ENCODE measurements at regions not wholly inside any gene's neighbourhood (a gene's known extent, or its start where the extent isn't known, plus 50 kb on each side); places are given as distances from the start of the nearest gene placed in this dataset.

GRCh38 chr3:81251096-81251495, 510.3 kb downstream of the GBE1 start:
- TF ChIP-seq YY1 (IDR thresholded peaks at IDR 0.05; ENCODE audit: borderline replicate concordance in 1 of 3, control insufficient read depth in 1 of 3, extremely low read depth in 1 of 3, insufficient read depth in 3 of 3, insufficient read length in 1 of 3, insufficient replicate concordance in 2 of 3, low read depth in 1 of 3, low read length in 2 of 3) (no peak), HDAC6 (IDR thresholded peaks at IDR 0.05; ENCODE audit: low read depth, low read length) (no peak), ESRRA (IDR thresholded peaks at IDR 0.05; ENCODE audit: borderline replicate concordance, low read depth) (no peak)
- TF ChIP-seq, protein P1, sequence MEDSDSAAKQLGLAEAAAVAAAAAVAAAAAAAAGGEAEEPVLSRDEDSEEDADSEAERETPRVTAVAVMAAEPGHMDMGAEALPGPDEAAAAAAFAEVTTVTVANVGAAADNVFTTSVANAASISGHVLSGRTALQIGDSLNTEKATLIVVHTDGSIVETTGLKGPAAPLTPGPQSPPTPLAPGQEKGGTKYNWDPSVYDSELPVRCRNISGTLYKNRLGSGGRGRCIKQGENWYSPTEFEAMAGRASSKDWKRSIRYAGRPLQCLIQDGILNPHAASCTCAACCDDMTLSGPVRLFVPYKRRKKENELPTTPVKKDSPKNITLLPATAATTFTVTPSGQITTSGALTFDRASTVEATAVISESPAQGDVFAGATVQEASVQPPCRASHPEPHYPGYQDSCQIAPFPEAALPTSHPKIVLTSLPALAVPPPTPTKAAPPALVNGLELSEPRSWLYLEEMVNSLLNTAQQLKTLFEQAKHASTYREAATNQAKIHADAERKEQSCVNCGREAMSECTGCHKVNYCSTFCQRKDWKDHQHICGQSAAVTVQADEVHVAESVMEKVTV (CRISPR knock-in tag; IDR thresholded peaks at IDR 0.05) = no peak
- TF ChIP-seq, protein P2, sequence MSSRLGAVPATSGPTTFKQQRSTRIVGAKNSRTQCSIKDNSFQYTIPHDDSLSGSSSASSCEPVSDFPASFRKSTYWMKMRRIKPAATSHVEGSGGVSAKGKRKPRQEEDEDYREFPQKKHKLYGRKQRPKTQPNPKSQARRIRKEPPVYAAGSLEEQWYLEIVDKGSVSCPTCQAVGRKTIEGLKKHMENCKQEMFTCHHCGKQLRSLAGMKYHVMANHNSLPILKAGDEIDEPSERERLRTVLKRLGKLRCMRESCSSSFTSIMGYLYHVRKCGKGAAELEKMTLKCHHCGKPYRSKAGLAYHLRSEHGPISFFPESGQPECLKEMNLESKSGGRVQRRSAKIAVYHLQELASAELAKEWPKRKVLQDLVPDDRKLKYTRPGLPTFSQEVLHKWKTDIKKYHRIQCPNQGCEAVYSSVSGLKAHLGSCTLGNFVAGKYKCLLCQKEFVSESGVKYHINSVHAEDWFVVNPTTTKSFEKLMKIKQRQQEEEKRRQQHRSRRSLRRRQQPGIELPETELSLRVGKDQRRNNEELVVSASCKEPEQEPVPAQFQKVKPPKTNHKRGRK (tag; IDR thresholded peaks at IDR 0.05) = no peak

Measured in K562 (cell line).